IPS-18c (cell line): ENCODE measurements at regions not wholly inside any gene's neighbourhood (a gene's known extent, or its start where the extent isn't known, plus 50 kb on each side); places are given as distances from the start of the nearest gene placed in this dataset.

Experiments used
- H3K4me3 ChIP-seq: 2 replicates; pipeline ENCODE4 v1.7.0; 2013; ENCODE audit warnings: low read depth, mild to moderate bottlenecking, low read length, moderate library complexity; ENCODE audit not compliant: insufficient read depth
- H3K9me3 ChIP-seq: one replicate; pipeline ENCODE4 v1.6.1; 2013; ENCODE audit warnings: mild to moderate bottlenecking, low read length, moderate library complexity; ENCODE audit not compliant: control insufficient read depth, insufficient read depth

DNA sequence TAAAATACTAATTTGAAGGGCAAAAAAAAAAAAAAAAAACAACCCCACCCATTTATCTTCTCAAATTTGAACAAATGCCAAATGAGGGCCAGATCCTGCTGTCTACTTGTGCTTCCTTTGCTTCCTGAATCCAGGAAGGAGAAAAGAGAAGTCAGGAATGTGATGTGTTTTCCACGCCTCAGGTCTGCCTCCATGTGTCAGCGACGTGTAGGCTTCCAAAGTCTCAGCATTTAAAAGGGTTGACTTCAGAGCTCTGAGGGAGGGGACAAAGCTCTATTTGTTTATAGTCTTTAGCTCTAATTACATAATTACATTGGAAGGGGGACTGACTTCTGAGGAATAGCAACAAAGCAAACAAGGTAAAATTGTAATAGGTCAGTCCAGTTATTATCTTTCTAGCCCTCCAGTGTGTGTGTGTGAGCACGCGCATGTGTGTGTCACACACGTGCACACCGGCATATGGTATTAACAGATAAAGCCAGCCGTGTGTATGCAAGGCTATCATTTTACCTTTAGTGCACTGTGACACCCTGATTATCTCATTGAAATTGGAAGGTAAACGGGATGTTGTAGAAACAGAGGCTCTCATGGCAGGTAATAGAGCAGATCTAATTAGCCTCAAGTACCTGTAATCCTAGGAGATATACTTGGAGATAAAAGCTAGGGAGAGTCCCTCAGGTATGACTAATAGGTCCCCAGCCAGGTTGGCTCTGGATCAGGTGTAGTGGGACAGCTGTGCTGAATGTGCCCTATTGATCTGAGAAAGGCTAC, 911.4 kb upstream of the ZEB2 start:
- no peaks in the 10 kb centered on the region for H3K9me3 ChIP-seq
- H3K4me3 ChIP-seq: no peak overlapping the region

DNA sequence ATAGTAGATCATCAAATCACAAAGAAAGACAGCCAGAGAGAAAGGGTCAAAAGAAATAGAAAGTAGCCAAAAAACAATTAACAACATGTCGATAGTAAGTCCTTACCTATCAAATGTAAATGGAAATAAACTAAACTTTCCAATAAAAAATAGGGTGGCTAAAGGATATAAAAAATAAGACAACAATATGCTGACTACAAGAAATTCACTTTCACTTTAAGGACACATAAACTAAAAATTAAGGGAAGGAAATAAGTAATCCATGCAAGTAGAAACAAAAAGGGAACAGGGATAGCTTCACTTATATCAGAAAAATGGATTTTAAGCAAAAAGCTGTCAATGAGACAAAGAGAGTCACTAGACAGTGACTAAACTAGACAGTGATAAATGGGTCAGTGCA, 903.9 kb upstream of the ZEB2 start:
- H3K9me3 ChIP-seq: peaks cover 2% of the 10 kb centered on the region
- H3K4me3 ChIP-seq: no peak overlapping the region

DNA sequence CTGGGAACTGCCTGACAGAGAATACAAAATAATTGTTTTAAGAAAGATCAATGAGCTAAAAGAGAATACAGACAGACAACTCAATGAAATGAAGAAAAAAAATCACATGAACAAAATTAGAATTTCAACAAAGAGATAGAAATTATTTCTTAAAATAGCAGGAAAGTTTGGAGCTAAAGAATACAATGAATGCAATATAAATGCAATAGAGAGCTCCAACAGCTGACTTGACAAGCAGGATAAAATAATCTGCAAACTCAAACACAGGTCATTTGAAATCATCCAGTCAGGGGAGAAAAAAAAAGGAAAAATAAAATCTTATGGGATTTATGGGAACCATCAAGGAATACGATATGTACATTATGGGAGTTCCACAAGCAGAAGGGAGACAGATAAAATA, 902.7 kb upstream of the ZEB2 start:
- H3K9me3 ChIP-seq: peaks cover 2% of the 10 kb centered on the region
- no peak overlapping the region for H3K4me3 ChIP-seq

DNA sequence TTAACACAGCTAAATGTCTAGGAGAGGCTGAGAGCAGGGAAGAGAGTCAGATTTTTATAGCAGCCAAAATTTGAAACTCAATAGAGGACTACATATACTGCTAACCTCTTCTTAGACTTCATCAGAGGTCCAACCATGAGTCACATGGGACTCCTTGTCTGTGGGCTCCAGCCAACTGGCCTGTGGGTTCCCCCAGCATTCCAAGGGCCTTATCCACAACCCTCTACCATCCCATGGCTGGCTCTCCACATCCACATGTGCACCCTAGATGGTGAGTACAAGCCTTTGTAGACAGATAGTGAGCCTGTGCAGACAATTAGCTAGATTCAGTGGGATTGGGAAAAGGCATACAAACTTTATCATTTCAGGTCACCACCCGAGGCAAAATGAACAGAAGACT, 901.9 kb upstream of the ZEB2 start:
- H3K9me3 ChIP-seq: peaks cover 2% of the 10 kb centered on the region
- H3K4me3 ChIP-seq: no peak overlapping the region

DNA sequence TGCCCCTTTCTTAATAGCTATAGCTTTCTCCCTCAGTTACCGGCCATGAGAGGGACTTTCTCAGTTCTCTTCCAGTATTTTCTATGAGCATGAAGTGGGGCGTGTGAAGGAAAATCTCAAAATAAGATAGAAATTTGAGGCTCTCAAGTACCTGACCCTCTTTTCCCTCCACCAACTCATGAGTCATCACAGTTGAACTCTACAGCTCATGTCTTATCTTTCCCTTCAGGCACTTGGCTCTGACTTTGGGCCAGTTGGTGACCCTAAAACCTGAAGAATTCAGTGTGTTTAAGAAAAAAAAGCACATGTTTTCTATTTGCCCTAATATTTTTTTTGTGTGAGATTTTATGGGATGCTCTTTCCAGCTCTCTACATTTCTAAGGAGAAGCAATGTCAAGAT, 896.7 kb upstream of the ZEB2 start:
- no peak overlapping the region for H3K4me3 ChIP-seq
- H3K9me3 ChIP-seq: peaks cover under 1% of the 10 kb centered on the region

DNA sequence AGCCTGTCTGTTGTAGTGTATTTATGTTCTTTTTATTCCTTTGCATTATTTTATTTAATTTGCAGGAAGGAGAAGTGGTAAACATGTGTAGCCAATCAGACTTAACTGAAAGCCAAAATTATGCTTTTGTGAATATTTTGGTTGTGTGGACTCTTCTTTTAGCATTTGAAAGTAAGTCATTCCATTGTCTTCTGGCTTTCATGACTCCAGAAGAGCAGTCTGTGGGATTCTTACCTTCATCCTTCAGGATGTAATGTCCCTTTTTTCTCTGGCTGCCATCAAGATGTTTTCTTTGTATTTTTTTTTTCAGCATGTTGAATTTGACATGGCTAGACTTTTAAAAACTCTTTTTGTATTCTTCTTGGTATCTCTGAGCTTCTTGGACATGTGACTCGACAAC, 895.2 kb upstream of the ZEB2 start:
- H3K9me3 ChIP-seq: no peaks in the 10 kb centered on the region
- no peak overlapping the region for H3K4me3 ChIP-seq

DNA sequence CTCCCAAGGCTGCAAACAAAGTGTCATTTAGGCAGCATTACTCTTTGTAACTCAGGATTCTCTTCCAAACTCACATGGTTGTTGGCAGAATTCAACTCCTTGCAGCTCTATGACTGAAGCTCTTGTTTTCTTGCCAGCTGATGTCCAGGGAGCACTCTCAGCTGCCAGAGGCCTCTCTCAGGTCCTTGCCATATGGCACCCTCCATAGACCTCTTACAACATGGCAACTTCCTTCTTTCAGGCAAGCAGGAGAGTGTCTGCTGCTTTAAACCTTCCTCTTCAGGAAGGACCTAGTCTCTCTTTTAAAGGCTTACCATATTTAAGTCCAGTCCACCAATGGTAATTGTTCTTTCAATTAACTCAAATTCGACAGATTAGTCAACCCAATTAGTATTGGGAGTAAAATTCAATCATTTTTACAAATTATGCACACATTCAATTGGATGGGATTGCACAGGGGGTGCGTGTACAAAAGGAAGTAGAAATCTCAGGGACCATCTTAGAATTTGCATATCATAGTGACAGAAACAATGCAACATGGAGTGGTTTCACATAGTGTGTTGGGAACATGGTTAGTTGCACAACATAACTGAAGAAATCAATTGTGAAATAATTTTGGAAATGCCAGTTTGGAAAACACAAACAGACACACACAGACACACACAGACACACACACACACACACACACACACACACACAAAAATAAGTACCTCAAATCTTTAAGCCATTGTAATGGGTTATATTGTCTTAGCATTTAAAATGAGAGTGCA, 893.5 kb upstream of the ZEB2 start:
- Histone ChIP-seq H3K9me3 (no peaks in the 10 kb centered on the region), H3K4me3 (no peak overlapping the region)

DNA sequence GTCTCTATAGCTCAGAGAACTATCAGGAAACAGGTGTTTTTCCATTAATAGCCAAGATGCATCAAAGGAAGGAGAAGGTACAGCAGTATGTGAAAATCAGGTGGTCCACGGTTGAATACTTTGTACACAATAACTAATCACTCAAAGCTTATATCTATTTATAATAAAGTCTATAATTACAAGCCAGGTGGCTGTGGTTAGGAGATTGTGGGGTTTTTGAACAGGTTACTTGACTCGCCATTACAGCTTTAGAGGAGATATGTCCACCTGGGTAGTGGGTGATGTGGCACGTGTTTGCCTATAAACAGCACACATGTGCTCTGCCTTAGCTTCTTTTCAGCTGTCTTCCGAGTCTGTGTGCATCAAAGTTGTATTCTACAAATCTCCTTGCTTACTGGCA, 892.2 kb upstream of the ZEB2 start:
- Histone ChIP-seq H3K4me3 (no peak overlapping the region), H3K9me3 (no peaks in the 10 kb centered on the region)

DNA sequence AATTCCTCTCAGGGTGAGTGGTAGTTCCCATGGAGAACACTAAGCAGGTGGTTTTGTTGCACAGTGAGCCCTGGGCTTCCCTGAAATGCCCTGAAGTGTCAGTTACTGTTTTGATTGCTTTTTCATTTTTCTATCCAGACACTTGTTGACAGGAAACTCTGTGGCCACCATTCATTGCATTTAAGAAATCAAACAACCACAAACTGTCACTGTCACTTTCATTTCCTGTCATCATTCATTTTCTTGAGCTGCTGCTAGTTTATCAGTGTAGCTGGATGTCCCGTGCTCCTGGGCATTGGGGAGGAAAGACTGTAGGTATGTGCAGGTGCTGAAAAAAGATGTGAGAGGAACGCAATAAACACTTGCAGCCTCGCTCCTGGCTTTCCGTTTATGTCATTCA, 891.6 kb upstream of the ZEB2 start:
- no peak overlapping the region for H3K4me3 ChIP-seq
- no peaks in the 10 kb centered on the region for H3K9me3 ChIP-seq

DNA sequence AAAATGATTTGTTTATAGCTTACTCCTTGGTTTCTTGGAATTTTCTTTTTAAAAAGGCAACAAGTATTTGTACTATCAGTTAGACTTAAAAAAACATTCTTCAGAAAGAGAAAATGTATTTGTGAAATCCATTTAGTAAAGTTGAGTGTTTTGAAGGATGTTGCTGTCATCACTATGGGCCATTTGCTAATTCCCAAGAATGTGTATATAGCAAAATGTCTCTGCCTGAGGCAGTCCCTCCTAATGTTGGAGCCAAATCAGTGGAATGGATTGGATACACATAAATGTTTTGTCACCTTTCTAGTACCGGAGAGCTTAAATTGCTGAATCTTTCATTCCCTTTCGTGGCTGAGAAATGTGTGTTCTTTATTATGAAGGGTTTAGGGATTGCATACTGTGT, 890.2 kb upstream of the ZEB2 start:
- Histone ChIP-seq H3K4me3 (no peak overlapping the region), H3K9me3 (no peaks in the 10 kb centered on the region)

DNA sequence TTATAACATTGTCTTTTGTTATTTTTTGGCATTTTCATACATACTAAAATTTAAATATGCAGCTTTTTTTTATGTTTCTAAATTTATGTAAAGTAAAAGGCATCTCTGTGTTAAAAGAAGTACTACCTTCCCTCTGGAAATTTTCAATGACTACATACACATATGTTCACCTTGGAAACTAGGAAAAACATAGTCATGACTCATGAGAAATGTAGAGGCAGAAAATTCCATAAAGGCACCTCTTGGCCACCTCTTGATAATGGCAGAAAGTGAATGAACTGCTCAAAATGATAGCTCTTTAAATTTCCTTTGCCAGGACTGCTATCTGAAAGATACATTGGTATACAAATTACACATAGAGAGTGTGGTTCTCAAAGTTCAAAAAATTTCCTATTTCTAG, 889.1 kb upstream of the ZEB2 start:
- H3K9me3 ChIP-seq: no peaks in the 10 kb centered on the region

DNA sequence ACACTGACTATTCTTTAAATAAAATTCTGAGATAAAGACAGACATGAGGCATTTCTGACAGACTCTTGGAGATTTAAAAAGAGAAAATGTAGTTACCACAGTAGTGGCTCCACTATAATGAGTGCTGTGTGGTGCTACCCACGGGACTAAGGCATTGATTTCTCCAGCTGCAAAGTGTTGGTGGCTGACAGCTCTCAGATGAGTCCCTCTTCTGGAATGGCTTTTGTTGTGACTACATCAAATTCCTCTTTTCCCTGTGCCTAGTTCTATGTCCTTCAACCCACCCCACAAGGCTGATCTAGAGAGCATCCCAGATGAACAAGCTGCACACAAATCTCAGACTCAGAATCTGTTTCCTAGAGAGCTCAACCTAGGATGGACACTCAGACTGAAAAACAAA, 884.8 kb upstream of the ZEB2 start:
- Histone ChIP-seq H3K4me3 (no peak overlapping the region), H3K9me3 (no peaks in the 10 kb centered on the region)

More for the DNA sequence above, 889.1 kb upstream of the ZEB2 start:
- H3K4me3 ChIP-seq: no peak overlapping the region

DNA sequence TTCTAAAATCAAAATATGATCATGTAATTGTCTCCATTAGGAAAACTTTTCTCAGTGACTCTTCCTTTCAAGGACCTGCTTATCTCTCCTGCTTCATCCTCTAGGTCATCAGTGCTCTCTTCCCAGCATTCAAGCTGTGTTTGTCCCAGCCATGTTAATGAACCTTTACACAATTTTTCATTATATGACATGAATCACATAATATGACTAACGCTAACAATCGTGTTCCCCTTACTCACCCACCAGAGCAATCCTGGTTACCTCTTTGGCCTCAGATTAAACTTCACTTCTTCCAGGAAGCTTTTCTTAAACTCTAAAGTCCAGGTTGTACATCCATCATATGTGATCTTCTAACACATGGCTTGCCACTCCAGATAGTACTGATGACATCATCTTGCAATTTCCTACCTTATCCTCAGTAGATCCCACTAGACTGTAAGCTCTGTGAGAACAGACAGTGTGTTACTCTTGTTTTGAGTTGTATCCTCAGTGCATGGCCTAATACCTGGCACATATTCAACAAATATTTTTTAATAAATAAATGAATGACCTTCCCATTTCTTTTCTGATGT, 882.9 kb upstream of the ZEB2 start:
- H3K9me3 ChIP-seq: no peaks in the 10 kb centered on the region
- no peak overlapping the region for H3K4me3 ChIP-seq

DNA sequence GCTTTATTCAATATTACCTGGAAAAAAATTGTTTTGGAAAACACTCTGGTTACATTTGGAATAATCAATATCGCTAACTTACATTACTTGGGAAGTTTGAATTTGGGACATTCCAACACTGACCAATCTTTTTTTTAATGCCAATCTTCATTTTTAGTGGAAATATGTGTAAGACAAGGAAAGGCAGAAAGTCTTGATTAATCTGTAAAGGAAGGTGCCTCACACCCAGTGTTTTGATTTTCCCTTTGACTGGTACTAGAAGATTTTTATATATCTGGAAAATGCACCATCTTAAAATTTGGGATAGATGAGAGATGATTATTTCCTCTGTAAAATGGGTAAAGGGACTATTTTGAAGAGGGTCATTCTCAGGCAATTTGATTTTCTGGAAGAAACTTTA, 879.2 kb upstream of the ZEB2 start:
- Histone ChIP-seq H3K4me3 (no peak overlapping the region), H3K9me3 (no peaks in the 10 kb centered on the region)

DNA sequence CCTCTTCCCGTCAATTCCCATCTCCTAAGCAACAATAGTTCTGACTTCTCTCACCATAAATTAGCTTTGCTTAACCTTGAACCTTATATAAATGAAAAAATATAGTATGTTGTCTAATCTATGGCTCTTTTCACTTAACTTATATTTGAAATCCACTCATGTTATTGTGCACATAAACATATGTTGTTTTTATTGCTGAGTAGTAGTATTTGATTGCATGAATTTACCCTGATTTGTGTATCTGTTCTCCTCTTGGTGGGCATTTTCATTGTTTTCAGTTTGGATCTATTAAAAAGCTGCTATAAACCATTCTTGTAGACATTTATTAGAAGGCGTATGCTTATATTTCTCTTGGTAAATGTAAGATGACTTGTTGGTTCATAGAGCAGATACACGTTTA, 874.3 kb upstream of the ZEB2 start:
- H3K4me3 ChIP-seq: no peak overlapping the region
- H3K9me3 ChIP-seq: no peaks in the 10 kb centered on the region

DNA sequence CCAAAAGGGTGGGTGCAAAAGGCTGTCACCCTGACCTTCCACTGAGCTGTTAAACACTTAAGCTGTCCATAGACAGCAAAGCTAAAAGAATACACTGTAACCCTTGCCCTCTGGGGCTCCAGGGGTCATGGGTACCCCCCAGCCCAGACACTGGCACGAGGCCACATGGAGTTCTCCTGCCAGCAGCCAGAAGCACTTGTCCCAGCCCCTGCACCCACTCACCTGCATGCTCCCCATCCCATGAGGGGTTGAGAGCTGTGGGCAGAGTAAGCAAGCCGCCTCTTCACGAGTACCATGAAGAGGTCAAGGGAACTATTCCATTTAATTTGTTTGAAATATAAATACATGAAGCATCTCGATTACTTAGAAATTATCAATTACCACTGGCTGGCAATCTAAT, 867.1 kb upstream of the ZEB2 start:
- Histone ChIP-seq H3K9me3 (no peaks in the 10 kb centered on the region), H3K4me3 (no peak overlapping the region)

DNA sequence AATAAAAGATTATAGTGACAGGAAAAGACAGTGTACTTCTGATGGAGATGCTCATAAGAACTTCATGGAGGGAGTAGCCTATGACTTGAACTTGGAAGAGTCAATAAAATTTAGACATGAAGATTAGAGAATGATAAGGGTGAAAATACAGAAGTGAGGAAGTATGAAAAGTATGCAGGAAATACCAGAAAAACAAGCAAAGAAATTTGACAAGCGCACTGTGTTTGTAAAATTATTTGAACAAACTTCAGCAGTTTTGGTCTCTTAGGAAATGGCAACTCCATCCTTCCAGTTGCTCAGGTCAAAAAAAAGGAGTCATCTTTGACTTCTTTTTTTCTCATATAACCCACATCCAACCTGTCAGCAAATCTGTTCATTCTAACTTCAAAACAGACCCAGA, 864.0 kb upstream of the ZEB2 start:
- Histone ChIP-seq H3K4me3 (no peak overlapping the region), H3K9me3 (no peaks in the 10 kb centered on the region)

DNA sequence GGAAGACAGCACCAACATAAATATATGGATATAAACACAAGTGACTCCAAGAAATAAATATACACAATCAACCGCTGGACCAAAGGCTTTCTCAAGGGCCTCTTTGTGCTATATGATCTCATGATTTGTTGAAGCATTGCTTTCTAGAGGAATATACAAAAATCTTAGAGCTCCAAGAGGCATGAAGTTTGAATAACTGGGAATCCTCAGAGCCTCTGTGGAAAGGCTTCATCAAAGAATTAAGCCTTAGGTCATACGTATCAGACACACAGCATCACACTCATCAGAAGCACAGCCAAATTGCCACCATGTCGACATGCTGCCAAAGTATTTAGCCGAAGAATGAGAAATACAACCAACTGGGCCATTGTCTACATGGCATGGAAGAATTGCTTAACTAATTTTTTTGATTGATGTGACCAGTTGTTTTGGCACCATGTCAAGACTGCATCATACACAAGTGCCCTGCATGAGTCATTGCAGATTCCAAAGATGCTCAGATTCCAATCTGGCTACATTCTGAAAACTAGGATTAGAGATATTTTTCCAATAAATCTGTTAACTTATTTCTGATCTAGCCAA, 860.6 kb upstream of the ZEB2 start:
- no peak overlapping the region for H3K4me3 ChIP-seq
- H3K9me3 ChIP-seq: no peaks in the 10 kb centered on the region
